GM12878 (cell line): ENCODE measurements at regions not wholly inside any gene's neighbourhood (a gene's known extent, or its start where the extent isn't known, plus 50 kb on each side); places are given as distances from the start of the nearest gene placed in this dataset.

Experiments
- ATAC-seq: fragments of 200-7000 bp; cut with Tn5 transposase; 3 replicates; pipeline ENCODE4 v1.9.1; 2020; ENCODE audit warnings: mild to moderate bottlenecking, moderate library complexity
- BruUV-seq: library from RNA; stranded (reverse); fragments of 400-500 nt; replicated peaks from 2 replicates; lab custom pipeline; 2021; lab: Mats Ljungman, UMichigan
- CTCF ChIA-PET: fragments of 300-600 bp; sonication (Branson Sonifier 250); formaldehyde crosslinking; extraction: SDS; loops from one replicate; lab custom pipeline; 2021; ENCODE audit warnings: inconsistent platforms; lab: Yijun Ruan, JAX
- POLR2A ChIA-PET: fragments of 350-600 bp; formaldehyde crosslinking; extraction: SDS; loops from one replicate; lab custom pipeline; 2021; ENCODE audit warnings: inconsistent platforms; lab: Charles Lee
- RAD21 ChIA-PET: fragments of 300-600 bp; sonication (Branson Sonifier 250); formaldehyde crosslinking; loops from one replicate; lab custom pipeline; 2023; ENCODE audit warnings: antibody characterized with exemption; ENCODE audit not compliant: unreplicated experiment; lab: Charles Lee
- SMC1A ChIA-PET: fragments of 300-600 bp; sonication (Branson Sonifier 250); formaldehyde crosslinking; loops from one replicate; lab custom pipeline; 2023; ENCODE audit not compliant: unreplicated experiment, uncharacterized antibody; lab: Charles Lee
- DNase-seq: peaks from one replicate; pipeline ENCODE4 v3.0.0-alpha.2; 2011; ENCODE audit warnings: low read depth, low spot score
- FAIRE-seq: peaks from 3 replicates; lab custom pipeline; 2011; peaks lifted over from hg19 to GRCh38; lab: Jason Lieb, UNC
- H2AFZ ChIP-seq: 2 replicates; pipeline ENCODE4 v1.6.0; 2011; ENCODE audit warnings: low read depth, low read length, control low read depth; ENCODE audit not compliant: control insufficient read depth
- H3K27ac ChIP-seq: 2 replicates; pipeline ENCODE4 v1.5.1; 2011; ENCODE audit warnings: control low read depth; ENCODE audit not compliant: control insufficient read depth, insufficient read depth
- H3K27me3 ChIP-seq, 2 experiments: replicated peaks in 1 of 2; 2 replicates each; pipeline versions ENCODE4 v1.6.0 to v1.6.1; 2011; ENCODE audit warnings: low read length in 1 of 2; ENCODE audit not compliant: control insufficient read depth in 2 of 2, insufficient read depth in 2 of 2
- H3K36me3 ChIP-seq, 2 experiments: 2 replicates each; pipeline ENCODE4 v1.5.1; 2011; ENCODE audit warnings: low read length in 1 of 2; ENCODE audit not compliant: control insufficient read depth in 2 of 2, insufficient read depth in 2 of 2
- H3K4me1 ChIP-seq: 2 replicates; pipeline ENCODE4 v1.6.1; 2011; ENCODE audit warnings: mild to moderate bottlenecking, low read length, moderate library complexity, mixed read lengths; ENCODE audit not compliant: control insufficient read depth, insufficient read depth
- H3K4me2 ChIP-seq: 2 replicates; pipeline ENCODE4 v1.6.0; 2011; ENCODE audit warnings: control low read depth; ENCODE audit not compliant: control insufficient read depth, insufficient read depth
- H3K4me3 ChIP-seq: fragments of 200-600 bp; sonication (generic); 2 replicates; pipeline ENCODE4 v1.5.1; 2016
- H3K79me2 ChIP-seq: 2 replicates; pipeline ENCODE4 v1.6.0; 2011; ENCODE audit warnings: low read length; ENCODE audit not compliant: control insufficient read depth, insufficient read depth
- H3K9ac ChIP-seq: 2 replicates; pipeline ENCODE4 v1.8.0; 2011; ENCODE audit warnings: low read length, control low read depth, mixed read lengths; ENCODE audit not compliant: control insufficient read depth, insufficient read depth
- H3K9me3 ChIP-seq: replicated peaks from 3 replicates; pipeline ENCODE4 v1.5.1; 2011; ENCODE audit warnings: mild to moderate bottlenecking, low read length; ENCODE audit not compliant: control insufficient read depth, insufficient read depth
- H4K20me1 ChIP-seq: 2 replicates; pipeline ENCODE4 v1.6.0; 2011; ENCODE audit not compliant: control insufficient read depth, insufficient read depth
- CREB1 ChIP-seq: IDR thresholded peaks from 2 replicates; pipeline ENCODE4 v1.6.1; 2012; ENCODE audit warnings: low read depth, mild to moderate bottlenecking, inconsistent platforms
- EGR1 ChIP-seq, 2 experiments: IDR thresholded peaks; 1 replicate in 1 of 2; 2 replicates in 1 of 2; pipeline ENCODE4 v1.6.1; 2011 to 2012; ENCODE audit warnings: low read depth in 2 of 2, low read length in 2 of 2, borderline replicate concordance in 1 of 2, mild to moderate bottlenecking in 1 of 2, moderate library complexity in 1 of 2
- RAD21 ChIP-seq: IDR thresholded peaks from 2 replicates; pipeline ENCODE4 v1.6.1; 2011; ENCODE audit warnings: mild to moderate bottlenecking, low read depth, low read length, moderate library complexity; ENCODE audit not compliant: insufficient read depth
- SPI1 ChIP-seq: IDR thresholded peaks from 2 replicates; pipeline ENCODE4 v1.6.1; 2011; ENCODE audit warnings: low read depth, mild to moderate bottlenecking, low read length, moderate library complexity, borderline replicate concordance; ENCODE audit not compliant: insufficient read depth
- SUZ12 ChIP-seq: fragments of 200-600 bp; sonication (generic); IDR thresholded peaks from one replicate; pipeline ENCODE4 v1.6.1; 2018; ENCODE audit warnings: antibody characterized with exemption, mild to moderate bottlenecking; ENCODE audit not compliant: unreplicated experiment
- ZBTB4 ChIP-seq: fragments of 450-650 bp; formaldehyde crosslinking; IDR thresholded peaks from 2 replicates; pipeline ENCODE4 v1.4.0; 2022; ENCODE audit warnings: mild to moderate bottlenecking, moderate library complexity
- WGBS: methylation state at CpG from one replicate; pipeline ENCODE4 v1.1.6; 2016; ENCODE audit warnings: low lambda C conversion rate; ENCODE audit not compliant: insufficient replicate concordance, insufficient coverage; ENCODE audit errors: missing lambda C conversion rate; 5-methylcytosine and 5-hydroxymethylcytosine counted together
- in situ Hi-C: fragments of 300-500 bp; cut with MboI; formaldehyde crosslinking; loops from 9 replicates; pipeline ENCODE4 v1.14.3; 2018; ENCODE audit warnings: mixed read lengths
- intact Hi-C: fragments of 100-400 bp; cut with micrococcal nuclease; formaldehyde crosslinking; loops from one replicate; pipeline ENCODE4 v1.14.2; 2022; ENCODE audit not compliant: unreplicated experiment

- no peaks in the 10 kb centered on the region for H3K9me3 ChIP-seq
- in situ Hi-C loops = loop anchor here (25.0 kb wide), 1 partner anchor 220 kb away; no protein-coding TSS in a partner anchor
- TF ChIP-seq SUZ12 (no peak), ZBTB4 (CRISPR knock-in tag) (no peak), CREB1 (no peak), SPI1 (no peak), EGR1 (IDR thresholded peaks at IDR 0.05; ENCODE audit: borderline replicate concordance in 1 of 2, low read depth in 2 of 2, low read length in 2 of 2) (no peak), RAD21 (no peak)
- TF ChIP-seq, all 136 proteins: peak for 0
- 26% methylated on average over 3 of the region's 3 CpGs for WGBS
- POLR2A ChIA-PET = no interaction called here
- no peak for FAIRE-seq
- RAD21 ChIA-PET = no interaction called here
- CTCF ChIA-PET = interaction anchor here (1.5 kb wide), 1 partner anchor 21 kb away, joined by 3 read pairs; no protein-coding TSS in a partner anchor
- no TSS peak for BruUV-seq
- no peaks in the 10 kb centered on the region for H4K20me1 ChIP-seq
- no peak overlapping the region for H3K27ac ChIP-seq
- no peak for DNase-seq
- no peak for ATAC-seq
- H3K9ac ChIP-seq = no peak overlapping the region
- H3K27me3 ChIP-seq = no peaks in the 10 kb centered on the region
- intact Hi-C loops = no loop called here
- H3K4me1 ChIP-seq = no peaks in the 10 kb centered on the region
- H2AFZ ChIP-seq = no peak overlapping the region
- SMC1A ChIA-PET = interaction anchor here (0.7 kb wide), 1 partner anchor 13 kb away, joined by 3 read pairs; no protein-coding TSS in a partner anchor
- H3K4me2 ChIP-seq = no peak overlapping the region
- no peak overlapping the region for H3K4me3 ChIP-seq
- no peaks in the 10 kb centered on the region for H3K36me3 ChIP-seq
- no peaks in the 10 kb centered on the region for H3K79me2 ChIP-seq
Observed at GRCh38 chr16:17917316-17918019, 419.1 kb downstream of the NPIPA8 start.
